ENCODE measurements at regions not wholly inside any gene's neighbourhood (a gene's known extent, or its start where the extent isn't known, plus 50 kb on each side); places are given as distances from the start of the nearest gene placed in this dataset.

GRCh38 chr5:173557123-173557903, 59.1 kb downstream of the BOD1 start:
- TF ChIP-seq SP1 (IDR thresholded peaks at IDR 0.05), result no peak
- no peak for TF ChIP-seq FOXA1 (IDR thresholded peaks at IDR 0.05)
- no peak for TF ChIP-seq ARNT (IDR thresholded peaks at IDR 0.05)
- TF ChIP-seq FOXM1 (IDR thresholded peaks at IDR 0.05; ENCODE audit: borderline replicate concordance), result no peak
- no peak for TF ChIP-seq PKNOX1 (IDR thresholded peaks at IDR 0.05)
- no peak for TF ChIP-seq BHLHE40 (IDR thresholded peaks at IDR 0.05; ENCODE audit: borderline replicate concordance)
- TF ChIP-seq FOXK2 (IDR thresholded peaks at IDR 0.05), result no peak
- DNase-seq (ENCODE audit: extremely low spot score), result no peak
- ChIA-PET CTCF (interaction anchor here (1.8 kb wide), 1 partner anchor 9 kb away, joined by 5 read pairs; no protein-coding TSS in a partner anchor), POLR2A (no interaction called here)

- TF ChIP-seq L3MBTL2 (conservative IDR thresholded peaks at IDR 0.05) (no peak), FOXM1 (IDR thresholded peaks at IDR 0.05; ENCODE audit: borderline replicate concordance) (no peak), LEF1 (IDR thresholded peaks at IDR 0.05; ENCODE audit: borderline replicate concordance) (no peak), BHLHE40 (IDR thresholded peaks at IDR 0.05; ENCODE audit: borderline replicate concordance) (no peak), ELF4 (IDR thresholded peaks at IDR 0.05) (no peak), ZNF384 (IDR thresholded peaks at IDR 0.05) (no peak), ARNT (IDR thresholded peaks at IDR 0.05) (no peak), HDGF (IDR thresholded peaks at IDR 0.05; ENCODE audit: borderline replicate concordance) (no peak)
- CTCF ChIA-PET, result interaction anchor here (0.7 to 1.8 kb wide), 2 partner anchors 8 to 263 kb away, joined by 3 to 5 read pairs; no protein-coding TSS in a partner anchor
- POLR2A ChIA-PET, result no interaction called here
- no peak for DNase-seq (ENCODE audit: extremely low spot score)
Measured at GRCh38 chr5:173556142-173557028, 60.1 kb downstream of the BOD1 start.

GRCh38 chr5:173554989-173555705, 61.3 kb downstream of the BOD1 start:
- POLR2A ChIA-PET, result no interaction called here
- DNase-seq (ENCODE audit: extremely low spot score), result no peak
- TF ChIP-seq LEF1 (IDR thresholded peaks at IDR 0.05; ENCODE audit: borderline replicate concordance) (no peak), SUZ12 (IDR thresholded peaks at IDR 0.05) (no peak)
- CTCF ChIA-PET, result no interaction called here

GRCh38 chr5:173554038-173554955, 62.2 kb downstream of the BOD1 start:
- ChIA-PET CTCF (interaction anchor here (1.3 kb wide), 1 partner anchor 19 kb away, joined by 3 read pairs; no protein-coding TSS in a partner anchor), POLR2A (no interaction called here)
- TF ChIP-seq PKNOX1 (IDR thresholded peaks at IDR 0.05), result no peak
- TF ChIP-seq ZNF384 (IDR thresholded peaks at IDR 0.05), result no peak
- TF ChIP-seq ELF4 (IDR thresholded peaks at IDR 0.05), result no peak
- no peak for TF ChIP-seq ARNT (IDR thresholded peaks at IDR 0.05)
- TF ChIP-seq SP1 (IDR thresholded peaks at IDR 0.05), result no peak
- no peak for TF ChIP-seq BHLHE40 (IDR thresholded peaks at IDR 0.05; ENCODE audit: borderline replicate concordance)
- no peak for TF ChIP-seq TARDBP (IDR thresholded peaks at IDR 0.05)
- no peak for TF ChIP-seq FOXM1 (IDR thresholded peaks at IDR 0.05; ENCODE audit: borderline replicate concordance)
- no peak for TF ChIP-seq SUZ12 (IDR thresholded peaks at IDR 0.05)
- TF ChIP-seq FOXA1 (IDR thresholded peaks at IDR 0.05), result no peak
- TF ChIP-seq LEF1 (IDR thresholded peaks at IDR 0.05; ENCODE audit: borderline replicate concordance), result no peak
- TF ChIP-seq L3MBTL2 (conservative IDR thresholded peaks at IDR 0.05), result no peak
- no peak for TF ChIP-seq HDGF (IDR thresholded peaks at IDR 0.05; ENCODE audit: borderline replicate concordance)
- TF ChIP-seq NFRKB (IDR thresholded peaks at IDR 0.05), result no peak
- no peak for DNase-seq (ENCODE audit: extremely low spot score)

- CTCF ChIA-PET, result no interaction called here
- POLR2A ChIA-PET, result no interaction called here
- no peak for DNase-seq (ENCODE audit: extremely low spot score)
- no peak for TF ChIP-seq PKNOX1 (IDR thresholded peaks at IDR 0.05)
- TF ChIP-seq L3MBTL2 (conservative IDR thresholded peaks at IDR 0.05), result no peak
- no peak for TF ChIP-seq BHLHE40 (IDR thresholded peaks at IDR 0.05; ENCODE audit: borderline replicate concordance)
- TF ChIP-seq FOXM1 (IDR thresholded peaks at IDR 0.05; ENCODE audit: borderline replicate concordance), result no peak
- TF ChIP-seq NFRKB (IDR thresholded peaks at IDR 0.05), result no peak
- no peak for TF ChIP-seq CTBP1 (IDR thresholded peaks at IDR 0.05; ENCODE audit: borderline replicate concordance)
- TF ChIP-seq SUZ12 (IDR thresholded peaks at IDR 0.05), result no peak
- no peak for TF ChIP-seq ELF4 (IDR thresholded peaks at IDR 0.05)
- no peak for TF ChIP-seq ZNF384 (IDR thresholded peaks at IDR 0.05)
- no peak for TF ChIP-seq ARNT (IDR thresholded peaks at IDR 0.05)
- TF ChIP-seq FOXK2 (IDR thresholded peaks at IDR 0.05), result no peak
- TF ChIP-seq TARDBP (IDR thresholded peaks at IDR 0.05), result no peak
- no peak for TF ChIP-seq LEF1 (IDR thresholded peaks at IDR 0.05; ENCODE audit: borderline replicate concordance)
- no peak for TF ChIP-seq HDGF (IDR thresholded peaks at IDR 0.05; ENCODE audit: borderline replicate concordance)
- TF ChIP-seq SP1 (IDR thresholded peaks at IDR 0.05), result no peak
- no peak for TF ChIP-seq FOXA1 (IDR thresholded peaks at IDR 0.05)
Measured at GRCh38 chr5:173550641-173551040, 65.8 kb downstream of the BOD1 start.

All from HEK293T (cell line).